Fibroblast of peridontal ligament (primary cell): ENCODE measurements at regions not wholly inside any gene's neighbourhood (a gene's known extent, or its start where the extent isn't known, plus 50 kb on each side); places are given as distances from the start of the nearest gene placed in this dataset.

Experiments used
- DNase-seq: peaks from one replicate; pipeline ENCODE4 v3.0.0-alpha.2; 2010; ENCODE audit errors: extremely low read depth

DNA sequence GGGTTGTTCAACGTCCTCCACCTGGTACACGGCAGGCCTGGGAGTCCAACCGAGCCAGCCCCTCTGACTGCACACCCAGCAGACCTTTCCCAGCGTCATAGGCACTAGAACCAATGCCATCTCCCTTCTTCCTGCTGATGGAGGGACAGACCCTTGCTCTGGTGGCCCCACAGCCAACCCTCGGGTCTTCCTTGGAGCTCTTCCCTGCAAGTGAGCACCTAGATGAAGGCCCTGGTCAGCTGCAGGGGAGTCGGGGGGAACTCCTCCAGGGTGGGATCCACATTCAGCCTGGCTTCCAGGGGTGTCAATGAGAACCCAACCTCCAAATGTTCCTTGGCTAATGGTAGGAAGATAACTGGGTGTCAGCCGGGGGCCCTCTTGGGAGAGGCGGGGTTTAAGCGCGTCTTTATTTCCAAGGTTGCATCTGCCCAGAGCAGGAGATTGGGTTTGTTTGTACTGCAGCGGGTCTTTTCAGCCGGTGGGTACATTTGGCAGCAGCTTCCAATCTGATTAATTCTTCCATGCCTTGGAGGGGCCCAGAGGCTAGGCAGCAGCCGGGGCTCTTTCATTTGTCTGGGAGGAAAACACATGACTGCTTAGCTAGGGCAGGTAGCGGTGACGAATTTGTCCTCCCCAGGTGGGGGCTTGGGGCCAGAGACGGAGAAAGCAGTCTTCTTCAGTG, 56.0 kb upstream of the SHISAL1 start:
- no peak for DNase-seq

DNA sequence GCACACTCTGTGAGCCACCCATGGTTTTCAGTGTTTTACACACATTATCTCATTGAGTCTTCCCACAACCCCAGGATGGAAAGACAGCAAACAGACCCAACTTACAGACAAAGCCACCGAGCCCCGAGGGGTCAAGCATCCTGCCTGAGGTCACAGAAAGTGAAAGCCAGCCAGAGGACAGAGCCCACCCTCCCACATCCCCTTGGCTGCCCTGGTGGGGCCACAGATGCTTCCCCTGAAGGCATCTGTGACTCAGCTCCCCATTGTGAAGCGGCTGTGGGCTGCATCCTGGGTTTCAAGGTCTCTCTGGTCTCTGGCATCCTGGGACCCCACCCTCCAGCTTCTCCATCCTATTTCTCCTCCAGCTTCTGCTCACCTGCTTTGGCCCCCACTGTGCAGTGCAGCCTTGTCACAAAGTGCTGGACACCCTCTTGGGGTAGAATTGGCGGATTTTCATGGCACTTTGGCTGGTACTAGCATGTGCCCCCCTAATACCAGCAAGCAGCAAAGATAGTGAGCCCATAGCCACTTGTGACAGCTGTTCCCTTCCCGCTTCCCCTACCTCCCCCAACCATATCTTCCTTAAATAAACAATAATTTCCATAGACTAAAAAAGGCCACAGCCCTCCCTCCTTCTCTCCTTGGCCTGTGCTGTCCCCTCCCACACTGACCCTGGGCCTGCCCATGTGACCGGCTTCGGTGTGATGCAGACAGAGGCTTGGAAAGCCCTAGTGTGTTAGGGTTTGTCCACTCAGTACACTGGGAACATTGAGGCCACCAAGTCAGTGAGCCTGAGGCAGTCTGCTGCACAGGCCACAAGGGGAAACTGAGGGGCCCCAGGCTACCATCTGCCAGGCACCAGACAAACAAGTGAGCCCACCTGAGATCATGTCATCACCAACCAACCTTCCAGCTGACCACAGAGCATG, 53.9 kb upstream of the SHISAL1 start:
- no peak for DNase-seq

DNA sequence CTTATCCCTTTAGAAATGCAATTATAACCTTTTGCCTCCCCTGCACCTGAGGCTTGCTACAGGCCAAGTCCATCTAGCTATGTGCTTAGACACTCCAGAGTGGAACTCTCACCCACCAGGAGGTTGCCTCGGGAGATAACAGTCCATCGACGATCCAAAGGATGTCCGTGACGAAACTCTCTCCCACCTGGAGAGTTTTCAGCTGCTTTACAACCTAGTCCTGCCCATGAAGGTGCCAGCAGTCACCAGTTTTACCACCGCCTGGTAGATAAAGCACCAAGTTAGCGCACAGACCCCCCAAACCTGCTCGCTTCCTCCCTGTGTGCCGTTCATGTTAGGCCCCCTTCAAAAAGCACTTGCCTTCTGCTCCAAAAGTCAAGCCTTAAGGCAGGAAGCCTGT, 53.1 kb upstream of the SHISAL1 start:
- no peak for DNase-seq

DNA sequence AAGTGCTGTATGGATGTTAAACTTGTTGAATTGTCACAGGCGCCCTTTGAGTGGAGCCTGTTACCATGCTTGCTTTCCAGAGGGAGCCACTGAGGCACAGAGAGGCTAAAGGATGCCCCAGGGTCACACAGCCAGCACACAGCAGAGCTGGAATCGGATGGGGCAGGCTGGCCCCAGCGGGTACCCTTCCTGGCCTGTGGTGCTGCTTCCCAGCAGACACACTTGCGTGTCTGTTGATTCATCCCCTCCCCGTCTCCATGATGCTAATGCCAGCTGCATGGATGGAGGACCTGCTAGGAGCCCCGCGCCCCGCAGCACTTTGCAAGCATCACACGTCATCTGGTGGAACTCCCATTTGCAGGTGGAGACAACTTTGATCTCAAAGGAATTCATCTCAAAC, 52.4 kb upstream of the SHISAL1 start:
- DNase-seq: no peak

DNA sequence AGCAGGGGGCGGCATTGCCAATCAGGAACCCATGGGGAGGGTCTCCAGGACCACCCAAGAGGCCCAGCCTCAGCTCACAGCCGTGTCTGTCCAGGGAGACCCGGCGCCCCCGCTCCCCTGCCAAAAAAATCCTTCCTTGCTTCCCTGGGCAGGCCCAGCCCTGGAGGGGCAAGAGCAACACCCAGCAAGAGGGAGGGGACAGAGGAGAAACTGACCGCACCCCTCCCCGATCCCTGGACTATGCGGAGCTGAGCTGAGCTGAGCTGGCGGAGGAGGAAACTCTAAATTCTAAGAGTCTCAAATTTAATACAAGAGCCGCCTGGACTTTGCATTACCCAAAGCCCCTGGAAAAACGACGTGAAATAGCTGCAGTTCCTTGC, 52.0 kb upstream of the SHISAL1 start:
- no peak for DNase-seq

DNA sequence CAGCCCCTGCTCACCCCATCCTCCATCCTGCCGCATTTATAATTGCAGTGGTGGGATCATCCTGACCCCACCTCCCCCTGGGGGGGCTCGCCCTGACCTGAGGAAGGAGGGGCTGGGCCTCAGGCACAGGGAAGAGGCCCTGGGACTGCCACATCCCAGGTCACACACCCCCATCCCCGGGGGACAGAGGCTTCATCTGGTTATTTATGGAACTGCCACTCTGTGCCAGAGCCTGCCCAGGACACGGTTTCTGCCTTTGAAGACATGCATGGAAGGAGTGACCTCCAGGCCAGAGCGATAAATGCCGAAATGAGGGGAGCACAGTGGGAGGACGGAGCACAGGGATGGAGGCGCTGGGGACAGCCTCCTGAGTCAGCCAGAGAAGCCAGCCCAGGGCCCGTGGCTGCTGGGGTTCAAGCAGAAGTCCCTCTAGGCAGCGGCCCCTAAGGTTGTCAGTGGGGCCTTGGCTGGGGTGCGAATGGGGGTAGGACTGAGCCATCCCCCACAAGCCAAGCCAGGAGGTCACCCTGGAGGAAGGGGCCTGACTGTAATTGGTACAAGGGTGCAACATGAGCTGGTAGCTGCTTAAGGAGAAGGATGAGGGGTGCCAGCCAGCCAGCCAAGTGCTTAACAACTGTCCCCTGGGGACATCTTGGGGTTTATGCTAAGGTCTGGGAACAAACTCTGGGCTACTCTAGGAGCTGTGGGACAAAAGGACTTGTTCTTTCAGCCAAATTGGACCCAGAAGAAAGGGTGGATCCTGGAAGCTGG, 51.4 kb upstream of the SHISAL1 start:
- DNase-seq: no peak

DNA sequence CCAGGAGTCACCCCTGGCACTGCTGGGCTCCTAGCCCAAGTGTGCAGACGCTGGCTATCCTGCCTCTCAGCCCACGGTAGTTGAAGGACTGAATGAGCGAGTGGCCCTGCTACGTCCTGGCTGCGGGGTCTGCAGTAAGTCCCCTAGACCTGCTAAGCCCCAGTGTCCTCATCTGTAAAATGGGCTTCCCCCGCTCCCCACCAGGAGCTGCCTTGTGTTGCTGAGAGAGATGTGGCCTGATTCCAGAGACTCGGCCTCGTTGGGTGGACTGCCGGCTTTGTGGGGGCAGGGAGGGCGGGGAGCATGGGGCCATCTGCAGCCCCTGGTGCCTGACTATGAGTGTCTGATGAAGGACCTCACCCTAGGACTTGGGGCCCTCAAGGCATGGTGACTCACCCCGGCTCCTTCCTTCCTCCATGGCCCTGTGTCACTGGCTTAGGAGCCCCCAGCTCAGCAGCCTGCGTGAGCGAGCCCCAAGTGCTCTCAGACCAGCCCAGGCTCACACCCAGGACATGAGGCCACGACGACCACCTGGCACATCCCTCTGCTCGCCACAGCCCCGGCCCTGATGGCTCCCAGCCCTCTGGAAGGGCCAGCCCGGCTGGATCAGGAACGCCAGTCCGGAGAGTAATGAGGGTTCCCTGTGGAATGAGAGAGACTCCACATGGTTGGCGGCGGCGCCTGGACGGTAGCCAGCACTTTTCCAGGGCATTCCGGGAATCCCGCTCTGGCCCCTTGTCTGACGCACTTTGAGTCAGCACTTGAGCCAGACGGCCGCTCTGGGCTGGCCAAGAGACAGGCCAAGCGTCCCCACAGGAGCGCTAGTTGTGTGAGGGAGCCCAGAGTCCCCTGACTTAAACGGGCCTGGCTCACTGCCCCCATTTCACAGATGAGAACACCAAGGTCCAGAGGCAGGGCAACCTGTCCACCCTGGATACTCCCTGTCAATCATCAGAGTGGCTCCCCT, 50.5 kb upstream of the SHISAL1 start:
- peak; percentile 96 for DNase-seq

DNA sequence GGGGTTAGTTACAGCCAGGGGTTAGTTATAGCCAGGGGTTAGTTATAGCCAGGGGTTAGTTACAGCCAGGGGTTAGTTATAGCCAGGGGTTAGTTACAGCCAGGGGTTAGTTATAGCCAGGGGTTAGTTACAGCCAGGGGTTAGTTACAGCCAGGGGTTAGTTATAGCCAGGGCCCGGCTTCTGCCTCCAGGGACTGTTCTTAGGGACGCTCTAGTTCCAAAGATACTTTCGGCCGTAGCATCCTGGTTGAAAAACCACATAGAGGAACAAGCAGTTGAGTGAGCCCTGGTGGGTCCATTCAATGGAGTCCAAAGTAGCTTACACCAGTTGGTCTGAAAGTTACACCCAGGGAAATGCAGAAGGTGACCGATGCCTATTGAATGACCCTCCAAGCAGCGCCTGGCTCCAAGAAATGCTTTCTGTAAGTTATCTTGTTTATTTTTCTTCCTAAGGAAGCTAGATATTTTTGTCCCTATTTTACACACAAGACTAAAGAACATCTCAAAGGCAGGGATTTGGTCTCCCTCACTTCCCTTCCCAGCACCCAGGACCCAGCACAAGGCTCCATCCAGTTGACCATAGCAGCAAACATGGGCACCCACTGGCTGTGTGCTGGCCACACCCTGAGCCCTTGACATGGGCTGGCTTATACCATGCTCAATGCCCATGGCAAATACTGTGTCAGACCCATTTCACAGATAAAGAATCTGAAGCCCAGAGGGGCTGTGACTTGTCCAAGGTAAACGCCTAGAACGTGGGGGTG, 49.7 kb upstream of the SHISAL1 start:
- peak; percentile 18 for DNase-seq
